Calu3 (cell line): ENCODE measurements at regions not wholly inside any gene's neighbourhood (a gene's known extent, or its start where the extent isn't known, plus 50 kb on each side); places are given as distances from the start of the nearest gene placed in this dataset.

ENCODE experiments used
- BruUV-seq: library from RNA; stranded (reverse); fragments of 400-500 nt; replicated peaks from 2 replicates; lab custom pipeline; 2021; lab: Mats Ljungman, UMichigan
- CTCF ChIA-PET: fragments of 300-600 bp; sonication (Branson Sonifier 250); formaldehyde crosslinking; loops from one replicate; lab custom pipeline; 2022; ENCODE audit warnings: antibody characterized with exemption; lab: Charles Lee
- DNase-seq: peaks from one replicate; pipeline ENCODE4 v3.0.0; 2022
- H3K27ac Mint-ChIP-seq: one replicate; pipeline ENCODE4 v1.8.0; 2022; ENCODE audit warnings: mixed read lengths; ENCODE audit not compliant: unreplicated experiment
- H3K27me3 Mint-ChIP-seq: one replicate; pipeline ENCODE4 v1.8.0; 2022; ENCODE audit warnings: mixed read lengths; ENCODE audit not compliant: unreplicated experiment
- H3K36me3 Mint-ChIP-seq: one replicate; pipeline ENCODE4 v1.8.0; 2022; ENCODE audit warnings: mild to moderate bottlenecking, moderate library complexity, mixed read lengths; ENCODE audit not compliant: insufficient read depth, unreplicated experiment
- H3K4me1 Mint-ChIP-seq: one replicate; pipeline ENCODE4 v1.8.0; 2022; ENCODE audit warnings: mild to moderate bottlenecking, low read depth, mixed read lengths; ENCODE audit not compliant: unreplicated experiment
- H3K4me3 Mint-ChIP-seq: one replicate; pipeline ENCODE4 v1.8.0; 2022; ENCODE audit warnings: mild to moderate bottlenecking, low read depth, moderate library complexity, mixed read lengths; ENCODE audit not compliant: unreplicated experiment
- H3K9me3 Mint-ChIP-seq: one replicate; pipeline ENCODE4 v1.8.0; 2022; ENCODE audit warnings: low read depth, mixed read lengths; ENCODE audit not compliant: unreplicated experiment
- CTCF ChIP-seq: fragments of 200-600 bp; IDR thresholded peaks from one replicate; pipeline ENCODE4 v1.8.0; 2022; ENCODE audit warnings: antibody characterized with exemption; ENCODE audit not compliant: unreplicated experiment
- intact Hi-C: fragments of 100-400 bp; cut with micrococcal nuclease; formaldehyde crosslinking; loops from one replicate; pipeline ENCODE4 v1.10.0; 2022; ENCODE audit not compliant: unreplicated experiment

- no peak for DNase-seq
- no TSS peak for BruUV-seq
- intact Hi-C loops = no loop called here
- Mint-ChIP-seq H3K36me3 (no peaks in the 10 kb centered on the region), H3K27ac (no peak overlapping the region), H3K4me3 (no peak overlapping the region), H3K9me3 (peaks cover 11% of the 10 kb centered on the region), H3K4me1 (no peaks in the 10 kb centered on the region), H3K27me3 (no peaks in the 10 kb centered on the region)
- CTCF ChIA-PET = no interaction called here
- TF ChIP-seq CTCF = no peak
These were observed 564.5 kb upstream of the B3GAT1 start for GRCh38 chr11:134976551-134976950.

- TF ChIP-seq CTCF = no peak
These were observed 563.9 kb upstream of the B3GAT1 start for GRCh38 chr11:134975866-134976376.

GRCh38 chr11:134973801-134974200 is 561.8 kb upstream of the B3GAT1 start:
- H3K27me3 Mint-ChIP-seq = no peaks in the 10 kb centered on the region
- intact Hi-C loops = no loop called here
- no peaks in the 10 kb centered on the region for H3K36me3 Mint-ChIP-seq
- no peak overlapping the region for H3K27ac Mint-ChIP-seq
- H3K9me3 Mint-ChIP-seq = peaks cover 8% of the 10 kb centered on the region
- no TSS peak for BruUV-seq
- DNase-seq = no peak
- H3K4me3 Mint-ChIP-seq = no peak overlapping the region
- H3K4me1 Mint-ChIP-seq = no peaks in the 10 kb centered on the region
- CTCF ChIA-PET = no interaction called here
- TF ChIP-seq CTCF = no peak

More at GRCh38 chr11:134975866-134976376, 563.9 kb upstream of the B3GAT1 start:
- no peaks in the 10 kb centered on the region for H3K27me3 Mint-ChIP-seq
- no peak for DNase-seq
- no peak overlapping the region for H3K27ac Mint-ChIP-seq
- H3K4me1 Mint-ChIP-seq = no peaks in the 10 kb centered on the region
- H3K36me3 Mint-ChIP-seq = no peaks in the 10 kb centered on the region
- H3K4me3 Mint-ChIP-seq = no peak overlapping the region
- H3K9me3 Mint-ChIP-seq = peaks cover 11% of the 10 kb centered on the region
- intact Hi-C loops = no loop called here
- CTCF ChIA-PET = no interaction called here
- BruUV-seq = no TSS peak

- Mint-ChIP-seq H3K36me3 (no peaks in the 10 kb centered on the region), H3K9me3 (peaks cover 11% of the 10 kb centered on the region), H3K4me3 (no peak overlapping the region), H3K4me1 (no peaks in the 10 kb centered on the region), H3K27ac (no peak overlapping the region), H3K27me3 (no peaks in the 10 kb centered on the region)
- no TSS peak for BruUV-seq
- intact Hi-C loops = no loop called here
- DNase-seq = no peak
- CTCF ChIA-PET = no interaction called here
- TF ChIP-seq CTCF = no peak
These were observed 559.3 kb upstream of the B3GAT1 start for GRCh38 chr11:134971381-134971780.
